GM23248 (cell line): ENCODE measurements at regions not wholly inside any gene's neighbourhood (a gene's known extent, or its start where the extent isn't known, plus 50 kb on each side); places are given as distances from the start of the nearest gene placed in this dataset.

Experiments used
- DNase-seq: peaks from one replicate; pipeline ENCODE4 v3.0.0-alpha.2; 2015
- H2AFZ ChIP-seq: fragments of 200-600 bp; sonication (generic); 2 replicates; pipeline ENCODE4 v1.6.1; 2016; ENCODE audit warnings: antibody characterized with exemption
- H3F3A ChIP-seq: fragments of 200-600 bp; sonication (generic); 2 replicates; pipeline ENCODE4 v1.6.1; 2016; ENCODE audit warnings: mild to moderate bottlenecking, antibody characterized with exemption, mixed run types; ENCODE audit not compliant: insufficient read depth
- H3K27ac ChIP-seq: fragments of 200-600 bp; sonication (generic); 2 replicates; pipeline ENCODE4 v1.5.1; 2016; ENCODE audit warnings: mild to moderate bottlenecking
- H3K27me3 ChIP-seq: fragments of 200-600 bp; sonication (generic); replicated peaks from 2 replicates; pipeline ENCODE4 v1.6.1; 2016; ENCODE audit warnings: mild to moderate bottlenecking; ENCODE audit not compliant: insufficient read depth
- H3K36me3 ChIP-seq: fragments of 200-600 bp; sonication (generic); 2 replicates; pipeline ENCODE4 v1.6.1; 2016; ENCODE audit warnings: low read depth, mild to moderate bottlenecking
- H3K4me1 ChIP-seq: fragments of 200-600 bp; sonication (generic); 2 replicates; pipeline ENCODE4 v1.6.1; 2016; ENCODE audit warnings: mild to moderate bottlenecking; ENCODE audit not compliant: insufficient read depth
- H3K4me2 ChIP-seq: fragments of 200-600 bp; sonication (generic); one replicate; pipeline ENCODE4 v1.6.1; 2016; ENCODE audit warnings: mild to moderate bottlenecking; ENCODE audit not compliant: unreplicated experiment
- H3K4me3 ChIP-seq: fragments of 200-600 bp; sonication (generic); 2 replicates; pipeline ENCODE4 v1.5.1; 2016; ENCODE audit warnings: mild to moderate bottlenecking
- H3K79me2 ChIP-seq: fragments of 200-600 bp; sonication (generic); 2 replicates; pipeline ENCODE4 v1.6.1; 2016; ENCODE audit warnings: mild to moderate bottlenecking; ENCODE audit not compliant: insufficient read depth
- H3K9ac ChIP-seq: fragments of 200-600 bp; sonication (generic); 2 replicates; pipeline ENCODE4 v1.6.1; 2016; ENCODE audit warnings: mild to moderate bottlenecking
- H3K9me2 ChIP-seq: fragments of 200-600 bp; sonication (generic); 2 replicates; pipeline ENCODE4 v1.6.1; 2016; ENCODE audit warnings: mixed run types, mild to moderate bottlenecking, moderate library complexity; ENCODE audit not compliant: insufficient read depth
- H3K9me3 ChIP-seq: fragments of 200-600 bp; sonication (generic); one replicate; pipeline ENCODE4 v1.6.1; 2017; ENCODE audit warnings: low read depth
- H4K20me1 ChIP-seq: fragments of 200-600 bp; sonication (generic); 2 replicates; pipeline ENCODE4 v1.6.0; 2016; ENCODE audit not compliant: insufficient read depth
- EZH2 ChIP-seq: fragments of 200-600 bp; sonication (generic); IDR thresholded peaks from 2 replicates; pipeline ENCODE4 v1.6.1; 2018; ENCODE audit warnings: antibody characterized with exemption, mild to moderate bottlenecking; ENCODE audit not compliant: insufficient read depth, poor library complexity, severe bottlenecking
- EZH2phosphoT487 ChIP-seq: fragments of 200-600 bp; sonication (generic); IDR thresholded peaks from 2 replicates; pipeline ENCODE4 v1.6.1; 2018; ENCODE audit warnings: antibody characterized with exemption, moderate library complexity, mild to moderate bottlenecking, low read depth; ENCODE audit not compliant: insufficient read depth
- WGBS, 2 experiments: methylation state at CpG; one replicate each; pipeline ENCODE4 v1.1.6; 2015 to 2017; ENCODE audit warnings: low lambda C conversion rate in 2 of 2, low coverage in 1 of 2; ENCODE audit errors: missing lambda C conversion rate in 2 of 2; 5-methylcytosine and 5-hydroxymethylcytosine counted together
- in situ Hi-C: fragments of 300-500 bp; cut with MboI; formaldehyde crosslinking; loops from 2 replicates; pipeline ENCODE4 v1.15.0; 2020

- no peak overlapping the region for H3K4me2 ChIP-seq
- H3K9me3 ChIP-seq: no peaks in the 10 kb centered on the region
- no peak for TF ChIP-seq EZH2phosphoT487
- TF ChIP-seq EZH2: no peak
- in situ Hi-C loops: no loop called here
- no peak overlapping the region for H2AFZ ChIP-seq
- no peak overlapping the region for H3K4me3 ChIP-seq
- no peaks in the 10 kb centered on the region for H3K27me3 ChIP-seq
- no peaks in the 10 kb centered on the region for H4K20me1 ChIP-seq
- no peaks in the 10 kb centered on the region for H3F3A ChIP-seq
- H3K79me2 ChIP-seq: no peaks in the 10 kb centered on the region
- WGBS, 2 experiments: 50 to 62% methylated on average over 5 of the region's 5 CpGs
- no peaks in the 10 kb centered on the region for H3K36me3 ChIP-seq
- no peak for DNase-seq
- H3K9ac ChIP-seq: no peak overlapping the region
- H3K4me1 ChIP-seq: no peaks in the 10 kb centered on the region
- H3K9me2 ChIP-seq: no peaks in the 10 kb centered on the region
- no peak overlapping the region for H3K27ac ChIP-seq
These were observed 122.3 kb downstream of the DDX1 start for GRCh38 chr2:15714002-15714401.

- H3F3A ChIP-seq: no peaks in the 10 kb centered on the region
- no peak for DNase-seq
- H3K9me2 ChIP-seq: no peaks in the 10 kb centered on the region
- H3K79me2 ChIP-seq: no peaks in the 10 kb centered on the region
- no peak overlapping the region for H3K4me3 ChIP-seq
- no peaks in the 10 kb centered on the region for H3K9me3 ChIP-seq
- in situ Hi-C loops: no loop called here
- TF ChIP-seq EZH2 (no peak), EZH2phosphoT487 (no peak)
- H3K9ac ChIP-seq: no peak overlapping the region
- H3K4me1 ChIP-seq: no peaks in the 10 kb centered on the region
- H3K27ac ChIP-seq: no peak overlapping the region
- no peak overlapping the region for H3K4me2 ChIP-seq
- WGBS, 2 experiments: 64 to 77% methylated on average over 1 of the region's 1 CpG
- H2AFZ ChIP-seq: no peak overlapping the region
- H3K36me3 ChIP-seq: no peaks in the 10 kb centered on the region
- no peaks in the 10 kb centered on the region for H3K27me3 ChIP-seq
- no peaks in the 10 kb centered on the region for H4K20me1 ChIP-seq
These were observed 122.9 kb downstream of the DDX1 start for GRCh38 chr2:15714609-15715008.

- Histone ChIP-seq H3F3A (no peaks in the 10 kb centered on the region), H3K9me3 (no peaks in the 10 kb centered on the region), H3K4me3 (no peak overlapping the region), H3K79me2 (no peaks in the 10 kb centered on the region), H3K27me3 (no peaks in the 10 kb centered on the region), H4K20me1 (no peaks in the 10 kb centered on the region), H3K4me2 (no peak overlapping the region), H3K4me1 (no peaks in the 10 kb centered on the region), H3K36me3 (no peaks in the 10 kb centered on the region), H3K27ac (no peak overlapping the region), H2AFZ (no peak overlapping the region), H3K9ac (no peak overlapping the region), H3K9me2 (no peaks in the 10 kb centered on the region)
- TF ChIP-seq EZH2phosphoT487 (no peak), EZH2 (no peak)
- 51 to 55% methylated on average over 8 of the region's 8 CpGs for WGBS, 2 experiments
- in situ Hi-C loops: no loop called here
- no peak for DNase-seq
These were observed 123.9 kb downstream of the DDX1 start for GRCh38 chr2:15715596-15715995.

DNA sequence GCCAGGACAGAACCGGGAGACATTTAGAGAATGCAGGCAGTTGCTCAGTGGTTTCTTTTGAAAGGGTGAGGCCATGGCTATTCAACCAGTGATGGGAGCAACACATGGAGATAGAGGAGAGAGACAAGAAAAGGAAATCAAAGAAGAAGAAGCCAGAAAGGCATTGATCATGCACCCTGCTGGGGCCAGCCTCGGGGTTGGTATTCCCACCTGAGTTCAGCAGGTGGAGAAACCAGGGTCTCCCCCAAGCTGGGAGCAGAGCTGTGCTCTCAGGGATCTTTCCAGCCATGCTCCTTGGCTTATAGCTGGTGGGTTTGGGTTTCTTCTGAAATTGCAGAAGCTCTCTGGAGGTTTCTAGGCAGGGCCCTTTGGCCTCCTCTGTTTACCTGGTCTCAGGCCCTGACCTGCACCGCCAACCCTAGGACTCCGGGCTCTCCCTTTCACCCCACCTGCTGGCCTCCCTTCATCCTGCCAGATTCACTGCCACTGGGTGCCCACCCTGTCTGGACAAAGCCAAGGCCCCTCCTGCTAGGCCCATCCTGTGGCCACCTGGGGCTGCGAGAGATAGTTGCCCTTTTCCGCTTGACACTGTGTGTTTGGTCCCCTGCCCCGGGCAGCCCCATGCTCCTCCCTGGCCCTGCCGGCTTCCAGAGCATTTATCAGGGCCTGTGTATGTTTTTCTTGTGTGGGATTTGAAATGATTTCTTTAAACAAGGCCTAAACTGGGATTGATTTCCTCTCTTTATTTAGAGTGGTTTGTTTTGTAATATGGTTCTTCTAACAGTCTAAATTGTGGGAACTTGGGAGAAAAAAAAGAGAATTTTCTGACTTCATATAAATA, 126.7 kb downstream of the DDX1 start:
- Histone ChIP-seq H3K79me2 (no peaks in the 10 kb centered on the region), H4K20me1 (no peaks in the 10 kb centered on the region), H3K27me3 (peaks cover 4% of the 10 kb centered on the region; the same call in 1 of the 2 replicates), H3K36me3 (no peaks in the 10 kb centered on the region), H3K4me3 (no peak overlapping the region), H3K4me2 (no peak overlapping the region), H3K4me1 (no peaks in the 10 kb centered on the region), H3F3A (no peaks in the 10 kb centered on the region), H3K9me2 (no peaks in the 10 kb centered on the region), H3K27ac (no peak overlapping the region), H2AFZ (no peak overlapping the region), H3K9me3 (no peaks in the 10 kb centered on the region), H3K9ac (no peak overlapping the region)
- in situ Hi-C loops: no loop called here
- 44 to 48% methylated on average over 8 of the region's 8 CpGs for WGBS, 2 experiments
- no peak for TF ChIP-seq EZH2phosphoT487
- no peak for TF ChIP-seq EZH2
- DNase-seq: no peak
